Effector CD4-positive, alpha-beta T cell (primary cell): ENCODE measurements at regions not wholly inside any gene's neighbourhood (a gene's known extent, or its start where the extent isn't known, plus 50 kb on each side); places are given as distances from the start of the nearest gene placed in this dataset.
A peak's percentile ranks its signal among the peaks of the same experiment; 100 is the strongest.
"Not testable (repeated sequence)": the region's sequence is repeated elsewhere in the genome, so short reads cannot be mapped to it uniquely, and the experiment has no call there.

Experiments
- DNase-seq: peaks from one replicate; pipeline ENCODE4 v3.0.0-alpha.2; 2020

DNA sequence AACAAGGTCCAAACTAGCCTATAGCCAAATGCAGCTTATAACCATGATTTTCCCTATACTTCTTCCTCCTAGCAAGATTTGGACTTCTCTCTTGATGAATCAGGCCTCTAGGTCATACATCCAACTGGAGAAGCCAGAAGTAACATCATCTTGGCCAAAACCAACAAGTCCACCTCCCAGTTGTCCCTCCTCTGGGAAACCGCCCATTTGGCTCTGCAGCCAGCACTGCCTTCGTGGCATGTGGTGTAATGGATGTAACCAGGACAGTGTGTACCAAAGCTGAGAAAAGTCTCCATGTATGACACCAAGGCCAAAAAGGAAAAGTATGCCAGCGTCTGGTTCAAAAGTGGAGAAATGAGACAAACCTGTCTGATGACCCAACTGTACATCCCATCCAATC, 59.3 kb upstream of the VASH1 start:
- DNase-seq: no peak

DNA sequence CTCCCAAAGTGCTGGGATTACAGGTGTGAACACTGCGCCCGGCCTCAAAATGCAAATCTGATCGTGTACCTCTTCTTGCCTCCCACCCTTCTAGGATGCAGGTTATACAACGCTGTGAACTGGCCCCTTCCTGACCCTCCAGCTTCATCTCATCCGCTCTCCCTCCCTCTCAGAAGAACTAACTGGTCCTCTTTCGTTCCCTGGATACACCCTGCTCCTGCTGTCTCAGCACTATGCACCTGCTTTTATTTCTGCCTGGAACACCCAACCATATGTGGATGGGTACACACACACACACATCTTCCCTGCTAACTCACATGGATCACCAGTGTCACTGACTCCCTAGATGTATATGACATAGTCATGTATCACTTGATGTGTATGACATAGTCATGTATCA, 56.1 kb upstream of the VASH1 start:
- no peak for DNase-seq

DNA sequence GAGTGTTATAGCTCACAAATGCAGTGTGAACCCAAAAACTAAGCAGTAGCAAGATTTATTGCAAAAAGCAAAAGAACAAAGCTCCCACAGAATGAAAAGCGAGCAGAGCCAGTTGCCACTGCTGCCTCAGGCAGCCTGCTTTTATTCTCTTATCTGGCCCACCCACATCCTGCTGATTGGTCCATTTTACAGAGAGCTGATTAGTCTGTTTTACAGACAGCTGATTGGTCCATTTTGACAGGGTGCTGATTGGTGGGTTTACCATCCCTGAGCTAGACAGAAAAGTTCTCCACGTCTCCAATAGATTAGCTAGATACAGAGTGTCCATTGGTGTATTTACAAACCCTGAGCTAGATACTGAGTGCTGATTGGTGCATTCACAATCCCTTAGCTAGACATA, 55.1 kb upstream of the VASH1 start:
- not testable (repeated sequence) for DNase-seq

DNA sequence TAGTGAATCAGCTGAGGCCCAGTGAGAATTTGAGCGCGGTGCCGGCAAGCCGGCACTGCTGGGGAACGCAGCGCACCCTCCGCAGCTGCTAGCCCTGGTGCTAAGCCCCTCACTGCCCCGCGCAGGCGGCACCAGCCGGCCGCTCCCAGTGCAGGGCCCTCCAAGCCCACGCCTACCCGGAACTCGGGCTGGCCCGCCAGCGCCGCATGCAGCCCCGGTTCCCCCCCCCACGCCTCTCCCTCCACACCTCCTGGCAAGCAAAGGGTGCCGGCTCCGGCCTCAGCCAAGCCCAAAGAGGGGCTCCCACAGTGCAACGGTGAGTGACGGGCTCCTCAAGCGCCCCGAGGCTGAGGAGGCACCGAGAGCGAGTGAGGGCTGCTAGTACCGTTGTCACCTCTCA, 54.5 kb upstream of the VASH1 start:
- DNase-seq: no peak

DNA sequence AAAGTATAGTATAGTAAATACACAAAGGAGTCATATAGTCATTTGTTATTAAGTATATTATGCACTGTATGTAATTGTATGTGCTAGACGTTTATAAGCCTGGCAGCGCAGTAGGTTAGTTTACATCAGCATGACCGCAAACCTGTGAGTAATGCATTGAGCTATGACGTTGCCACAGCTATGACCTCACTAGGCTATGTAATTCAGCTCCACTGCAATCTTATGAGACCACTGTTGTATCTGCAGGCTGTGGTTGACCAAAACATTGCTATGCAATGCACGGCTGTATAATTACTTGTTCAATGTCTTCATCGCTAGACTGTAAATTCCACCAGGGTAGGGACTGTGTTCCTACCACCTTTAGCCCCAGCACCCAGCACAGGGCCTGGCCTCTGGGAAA, 53.2 kb upstream of the VASH1 start:
- DNase-seq: no peak

DNA sequence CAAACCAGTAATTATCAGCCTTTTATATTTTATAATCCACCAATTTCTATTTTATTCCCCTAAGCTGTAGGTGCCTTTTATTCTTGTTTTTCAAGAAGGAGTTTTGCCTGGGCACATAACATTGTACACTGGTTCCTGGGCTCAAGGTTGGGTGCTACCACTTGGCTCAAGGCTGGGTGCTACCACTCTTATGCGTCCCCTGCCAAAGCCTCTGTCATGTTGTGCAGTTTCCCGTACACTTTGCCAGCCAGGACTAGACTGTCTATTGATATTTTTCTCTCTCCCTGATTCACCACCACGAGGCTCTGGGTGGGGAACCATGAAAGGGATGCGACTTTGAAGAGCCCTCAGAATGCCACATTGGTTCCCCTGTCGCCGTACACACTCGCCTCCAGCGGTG, 52.5 kb upstream of the VASH1 start:
- DNase-seq: no peak

DNA sequence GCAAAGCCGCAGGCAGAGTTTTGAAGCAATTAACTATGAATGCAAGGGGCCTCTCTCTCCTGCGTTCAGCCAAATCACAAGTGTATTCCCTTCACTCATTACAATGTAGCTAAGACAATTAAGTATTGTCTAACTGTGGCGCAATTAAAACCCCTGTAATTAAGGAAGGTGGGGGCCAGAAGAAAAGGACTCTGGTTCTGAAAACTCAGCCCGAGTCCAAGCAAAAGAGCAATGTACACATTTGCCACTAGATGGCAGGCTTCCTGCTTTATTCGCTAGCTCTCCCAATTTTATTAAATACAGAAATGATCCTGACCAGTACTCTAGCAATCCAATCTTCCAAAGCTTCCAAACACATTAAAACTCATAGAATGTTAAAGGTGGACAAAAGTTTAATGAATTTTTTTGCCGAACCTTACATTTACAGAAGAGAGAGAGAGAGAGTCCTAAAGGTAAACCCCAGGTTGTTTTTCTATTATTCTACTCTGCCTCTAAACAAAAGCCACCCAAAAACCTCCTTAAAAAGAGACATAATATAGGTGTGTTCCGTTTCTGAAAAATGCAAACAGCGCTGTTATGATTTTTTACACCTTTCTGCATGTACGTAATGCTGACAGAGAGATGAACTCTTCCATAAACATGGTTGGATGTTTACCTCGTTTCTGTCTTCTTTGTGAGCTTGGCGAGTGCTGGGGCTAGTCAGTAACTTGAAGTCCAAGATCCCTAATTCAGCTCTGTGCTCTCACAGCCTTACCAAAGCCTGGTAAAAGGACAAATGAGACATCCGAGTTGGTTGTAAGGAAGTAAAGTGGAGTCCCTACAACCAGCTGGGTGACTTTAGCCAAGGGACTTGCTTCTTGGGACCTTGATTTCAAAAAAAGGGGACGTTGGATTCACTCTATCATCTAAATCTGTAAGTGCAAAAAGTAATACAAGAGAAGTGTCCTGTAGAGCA, 50.9 kb upstream of the VASH1 start:
- peak; percentile 14 for DNase-seq
